ENCODE measurements at regions not wholly inside any gene's neighbourhood (a gene's known extent, or its start where the extent isn't known, plus 50 kb on each side); places are given as distances from the start of the nearest gene placed in this dataset.

GRCh38 chr5:5951953-5952352, 426.4 kb downstream of the MED10 start:
- DNase-seq (ENCODE audit: low read depth), result no peak

- DNase-seq (ENCODE audit: low read depth), result no peak
Observed at GRCh38 chr5:5950658-5951057, 427.7 kb downstream of the MED10 start.

- DNase-seq (ENCODE audit: low read depth), result no peak
Observed at GRCh38 chr5:5941486-5941885, 436.9 kb downstream of the MED10 start.

- no peak for DNase-seq (ENCODE audit: low read depth)
Observed at GRCh38 chr5:5939759-5940370, 438.5 kb downstream of the MED10 start.

GRCh38 chr5:5933651-5934050, 444.7 kb downstream of the MED10 start:
- no peak for DNase-seq (ENCODE audit: low read depth)

- DNase-seq (ENCODE audit: low read depth), result no peak
Observed at GRCh38 chr5:5932824-5933223, 445.5 kb downstream of the MED10 start.

GRCh38 chr5:5930561-5930960, 447.8 kb downstream of the MED10 start:
- DNase-seq (ENCODE audit: low read depth), result no peak

- no peak for DNase-seq (ENCODE audit: low read depth)
Observed at GRCh38 chr5:5929291-5930020, 448.9 kb downstream of the MED10 start.

GRCh38 chr5:5925191-5925590, 453.2 kb downstream of the MED10 start:
- DNase-seq (ENCODE audit: low read depth), result no peak

- DNase-seq (ENCODE audit: low read depth), result no peak
Observed at GRCh38 chr5:5919411-5919810, 458.9 kb downstream of the MED10 start.

GRCh38 chr5:5906778-5907177, 471.6 kb downstream of the MED10 start:
- DNase-seq (ENCODE audit: low read depth), result no peak

GRCh38 chr5:5905186-5905585, 473.2 kb downstream of the MED10 start:
- no peak for DNase-seq (ENCODE audit: low read depth)

GRCh38 chr5:5904113-5904512, 474.2 kb downstream of the MED10 start:
- no peak for DNase-seq (ENCODE audit: low read depth)

- no peak for DNase-seq (ENCODE audit: low read depth)
Observed at GRCh38 chr5:5902678-5903646, 475.4 kb downstream of the MED10 start.

GRCh38 chr5:5900350-5900749, 477.9 kb downstream of the ICE1 start:
- DNase-seq (ENCODE audit: low read depth), result no peak

- DNase-seq (ENCODE audit: low read depth), result no peak
Observed at GRCh38 chr5:5899716-5900115, 477.2 kb downstream of the ICE1 start.

- no peak for DNase-seq (ENCODE audit: low read depth)
Observed at GRCh38 chr5:5888284-5888683, 465.8 kb downstream of the ICE1 start.

GRCh38 chr5:5887833-5888232, 465.4 kb downstream of the ICE1 start:
- no peak for DNase-seq (ENCODE audit: low read depth)

- no peak for DNase-seq (ENCODE audit: low read depth)
Observed at GRCh38 chr5:5886812-5887486, 464.5 kb downstream of the ICE1 start.

GRCh38 chr5:5886353-5886752, 463.9 kb downstream of the ICE1 start:
- no peak for DNase-seq (ENCODE audit: low read depth)

GRCh38 chr5:5885782-5886181, 463.3 kb downstream of the ICE1 start:
- DNase-seq (ENCODE audit: low read depth), result no peak

GRCh38 chr5:5884593-5884992, 462.1 kb downstream of the ICE1 start:
- DNase-seq (ENCODE audit: low read depth), result no peak
